Right atrium auricular region (tissue), 2 donors: ENCODE measurements at regions not wholly inside any gene's neighbourhood (a gene's known extent, or its start where the extent isn't known, plus 50 kb on each side); places are given as distances from the start of the nearest gene placed in this dataset.

Source experiments
- DNase-seq: peaks from one replicate; pipeline ENCODE4 v3.0.0-alpha.2; 2019; ENCODE audit warnings: low spot score
- H3K27ac ChIP-seq, 2 donors: fragments of 200-600 bp; sonication (generic); 1 replicate in 1 of 2; 2 replicates in 1 of 2; pipeline ENCODE4 v1.5.1; 2016 to 2019
- H3K27me3 ChIP-seq, 2 donors: fragments of 200-600 bp; sonication (generic); one replicate each; pipeline versions ENCODE4 v1.5.1 to v1.6.0; 2017 to 2019
- H3K36me3 ChIP-seq: fragments of 200-600 bp; sonication (generic); one replicate; pipeline ENCODE4 v1.5.1; 2016
- H3K4me1 ChIP-seq, 2 donors: fragments of 200-600 bp; sonication (generic); one replicate each; pipeline versions ENCODE4 v1.5.1 to v1.6.0; 2017 to 2019
- H3K4me3 ChIP-seq, 2 donors: fragments of 200-600 bp; sonication (generic); 1 replicate in 1 of 2; 2 replicates in 1 of 2; pipeline ENCODE4 v1.5.1; 2017 to 2019; ENCODE audit warnings: mild to moderate bottlenecking in 1 of 2, moderate library complexity in 1 of 2
- H3K9me3 ChIP-seq, 2 donors: fragments of 200-600 bp; sonication (generic); one replicate each; pipeline ENCODE4 v1.5.1; 2019
- CTCF ChIP-seq, 2 donors: fragments of 200-600 bp; sonication (generic); IDR thresholded peaks; one replicate each; pipeline ENCODE4 v1.5.1; 2019; ENCODE audit warnings: antibody characterized with exemption in 2 of 2

GRCh38 chr10:128551475-128551874 lies 425.3 kb upstream of the MKI67 start:
- Histone ChIP-seq H3K36me3 (no peaks in the 10 kb centered on the region), H3K4me1 (no peaks in the 10 kb centered on the region), H3K27me3 (no peaks in the 10 kb centered on the region), H3K27ac (no peak overlapping the region), H3K9me3 (no peaks in the 10 kb centered on the region), H3K4me3 (no peak overlapping the region)
- DNase-seq = no peak
- no peak for TF ChIP-seq CTCF (IDR thresholded peaks at IDR 0.05)

- no peak for DNase-seq
- Histone ChIP-seq H3K27me3 (no peaks in the 10 kb centered on the region), H3K4me1 (no peaks in the 10 kb centered on the region), H3K9me3 (no peaks in the 10 kb centered on the region), H3K36me3 (no peaks in the 10 kb centered on the region), H3K27ac (no peak overlapping the region), H3K4me3 (no peak overlapping the region)
- TF ChIP-seq CTCF (IDR thresholded peaks at IDR 0.05) = no peak
Measured at GRCh38 chr10:128553755-128554154, 427.5 kb upstream of the MKI67 start.

- DNase-seq = no peak
- Histone ChIP-seq H3K4me3 (no peak overlapping the region), H3K36me3 (no peaks in the 10 kb centered on the region), H3K9me3 (no peaks in the 10 kb centered on the region), H3K4me1 (no peaks in the 10 kb centered on the region), H3K27ac (no peak overlapping the region), H3K27me3 (no peaks in the 10 kb centered on the region)
- no peak for TF ChIP-seq CTCF (IDR thresholded peaks at IDR 0.05)
Measured at GRCh38 chr10:128556182-128557110, 430.2 kb upstream of the MKI67 start.

- Histone ChIP-seq H3K9me3 (no peaks in the 10 kb centered on the region), H3K4me3 (no peak overlapping the region), H3K36me3 (no peaks in the 10 kb centered on the region), H3K27me3 (no peaks in the 10 kb centered on the region), H3K4me1 (no peaks in the 10 kb centered on the region), H3K27ac (no peak overlapping the region)
- DNase-seq = no peak
- no peak for TF ChIP-seq CTCF (IDR thresholded peaks at IDR 0.05)
Measured at GRCh38 chr10:128557149-128557710, 431.0 kb upstream of the MKI67 start.

- no peak overlapping the region for H3K4me3 ChIP-seq
- no peaks in the 10 kb centered on the region for H3K36me3 ChIP-seq
Measured at GRCh38 chr10:128560406-128560805, 434.2 kb upstream of the MKI67 start.

More at GRCh38 chr10:128560406-128560805, 434.2 kb upstream of the MKI67 start:
- no peak for DNase-seq
- Histone ChIP-seq H3K27me3 (no peaks in the 10 kb centered on the region), H3K27ac (no peak overlapping the region), H3K9me3 (no peaks in the 10 kb centered on the region), H3K4me1 (no peaks in the 10 kb centered on the region)
- TF ChIP-seq CTCF (IDR thresholded peaks at IDR 0.05) = no peak
